ENCODE measurements at regions not wholly inside any gene's neighbourhood (a gene's known extent, or its start where the extent isn't known, plus 50 kb on each side); places are given as distances from the start of the nearest gene placed in this dataset.

- DNase-seq: no peak
These were observed 240.3 kb downstream of the CDH7 start for GRCh38 chr18:65990944-65991708.

GRCh38 chr18:65990174-65990690 is 239.4 kb downstream of the CDH7 start:
- no peak for DNase-seq

GRCh38 chr18:65988972-65989371 is 238.2 kb downstream of the CDH7 start:
- no peak for DNase-seq

GRCh38 chr18:65988386-65988785 is 237.6 kb downstream of the CDH7 start:
- no peak for DNase-seq

GRCh38 chr18:65983750-65984149 is 232.9 kb downstream of the CDH7 start:
- no peak for DNase-seq

GRCh38 chr18:65975536-65975935 is 224.7 kb downstream of the CDH7 start:
- DNase-seq: no peak

- no peak for DNase-seq
These were observed 223.9 kb downstream of the CDH7 start for GRCh38 chr18:65974758-65975157.

- DNase-seq: no peak
These were observed 217.6 kb downstream of the CDH7 start for GRCh38 chr18:65968239-65969004.

GRCh38 chr18:65955747-65956146 is 204.9 kb downstream of the CDH7 start:
- peak; percentile 89 for DNase-seq

GRCh38 chr18:65954372-65954771 is 203.6 kb downstream of the CDH7 start:
- no peak for DNase-seq

- no peak for DNase-seq
These were observed 196.0 kb downstream of the CDH7 start for GRCh38 chr18:65946777-65947176.

GRCh38 chr18:65943268-65943667 is 192.5 kb downstream of the CDH7 start:
- no peak for DNase-seq

- no peak for DNase-seq
These were observed 192.0 kb downstream of the CDH7 start for GRCh38 chr18:65942854-65943253.

- no peak for DNase-seq
These were observed 191.3 kb downstream of the CDH7 start for GRCh38 chr18:65942104-65942503.

GRCh38 chr18:65941482-65941881 is 190.7 kb downstream of the CDH7 start:
- DNase-seq: no peak

Measured in NCI-H2227 treated with DMSO at 0.1 percent for 48 hours (cell line).